Smooth muscle cell (in vitro differentiated cells): ENCODE measurements at regions not wholly inside any gene's neighbourhood (a gene's known extent, or its start where the extent isn't known, plus 50 kb on each side); places are given as distances from the start of the nearest gene placed in this dataset.

Experiments used
- DNase-seq: peaks from one replicate; lab custom pipeline; 2025; ENCODE audit not compliant: unreplicated experiment; lab: John Stamatoyannopoulos, UW
- H2AFZ ChIP-seq: fragments of 200-600 bp; sonication (generic); 2 replicates; pipeline ENCODE4 v1.6.0; 2016; ENCODE audit warnings: antibody characterized with exemption, low read depth, mild to moderate bottlenecking
- H3F3A ChIP-seq: fragments of 200-600 bp; sonication (generic); 2 replicates; pipeline ENCODE4 v1.6.0; 2017; ENCODE audit warnings: antibody characterized with exemption, low read depth
- H3K27ac ChIP-seq: fragments of 200-600 bp; sonication (generic); 2 replicates; pipeline ENCODE4 v1.5.1; 2016; ENCODE audit warnings: low read depth, mild to moderate bottlenecking
- H3K27me3 ChIP-seq: fragments of 200-600 bp; sonication (generic); 2 replicates; pipeline ENCODE4 v1.6.1; 2016; ENCODE audit warnings: low read depth, mild to moderate bottlenecking
- H3K36me3 ChIP-seq: fragments of 200-600 bp; sonication (generic); 2 replicates; pipeline ENCODE4 v1.5.1; 2016; ENCODE audit warnings: low read depth
- H3K4me1 ChIP-seq: fragments of 200-600 bp; sonication (generic); 2 replicates; pipeline ENCODE4 v1.5.1; 2016; ENCODE audit warnings: low read depth
- H3K4me2 ChIP-seq: fragments of 200-600 bp; sonication (generic); 2 replicates; pipeline ENCODE4 v1.6.0; 2016; ENCODE audit warnings: mild to moderate bottlenecking
- H3K4me3 ChIP-seq: fragments of 200-600 bp; sonication (generic); 2 replicates; pipeline ENCODE4 v1.5.1; 2016; ENCODE audit warnings: mild to moderate bottlenecking
- H3K79me2 ChIP-seq: fragments of 200-600 bp; sonication (generic); 2 replicates; pipeline ENCODE4 v1.6.0; 2016; ENCODE audit warnings: low read depth, mild to moderate bottlenecking
- H3K9ac ChIP-seq: fragments of 200-600 bp; sonication (generic); 2 replicates; pipeline ENCODE4 v1.6.0; 2016; ENCODE audit warnings: low read depth
- H3K9me3 ChIP-seq: fragments of 200-600 bp; sonication (generic); replicated peaks from 2 replicates; pipeline ENCODE4 v1.5.1; 2016; ENCODE audit warnings: low read depth
- H4K20me1 ChIP-seq: fragments of 200-600 bp; sonication (generic); 2 replicates; pipeline ENCODE4 v1.6.0; 2016; ENCODE audit warnings: low read depth
- WGBS: methylation state at CpG from one replicate; pipeline ENCODE4 v1.1.7; 2016; ENCODE audit warnings: low lambda C conversion rate; 5-methylcytosine and 5-hydroxymethylcytosine counted together
- TF ChIP-seq, protein P1 (sequence below): fragments of 200-600 bp; sonication (generic); IDR thresholded peaks from 2 replicates; pipeline ENCODE4 v1.5.1; 2017; ENCODE audit warnings: borderline replicate concordance, mild to moderate bottlenecking, antibody characterized with exemption; ENCODE audit not compliant: insufficient read depth, poor library complexity, severe bottlenecking

DNA sequence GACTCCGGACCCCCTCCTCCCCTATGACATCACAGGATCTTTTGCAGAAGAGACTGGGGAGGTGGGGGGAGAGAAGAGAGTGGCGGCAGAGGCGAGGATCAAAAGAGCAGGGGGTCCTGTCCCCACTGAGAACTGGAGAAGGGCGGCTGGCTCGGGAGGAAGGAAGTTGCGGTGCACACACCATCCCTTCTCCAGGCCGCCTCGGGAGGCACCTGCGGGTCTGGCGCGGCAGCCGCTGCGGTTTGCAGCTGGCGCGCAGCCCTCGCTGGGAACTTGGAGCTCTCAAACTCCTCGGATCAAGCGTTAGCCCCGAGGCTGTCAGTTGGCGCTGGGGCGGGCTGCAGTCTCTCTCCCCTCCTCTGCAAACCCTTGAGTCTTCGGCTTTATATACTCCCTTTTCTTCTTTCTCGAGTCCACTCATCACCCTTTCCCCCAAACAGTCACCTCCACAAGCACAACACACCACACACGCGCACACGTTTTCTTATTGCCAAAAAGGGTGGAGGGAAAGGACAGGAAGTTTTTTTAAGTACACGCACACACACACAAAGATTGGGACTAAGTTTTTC is 180.7 kb downstream of the TBXT start:
- Histone ChIP-seq H3K27ac (no peak overlapping the region), H3K9ac (no peak overlapping the region), H4K20me1 (no peaks in the 10 kb centered on the region), H3K79me2 (no peaks in the 10 kb centered on the region), H3K4me2 (peak overlapping the region; percentile 90), H2AFZ (peak overlapping the region; percentile 81), H3F3A (no peaks in the 10 kb centered on the region), H3K36me3 (no peaks in the 10 kb centered on the region), H3K4me3 (peak overlapping the region; percentile 51), H3K4me1 (peaks cover 4% of the 10 kb centered on the region), H3K9me3 (no peaks in the 10 kb centered on the region), H3K27me3 (peaks cover 81% of the 10 kb centered on the region)
- WGBS: 2% methylated on average over 24 of the region's 27 CpGs
- DNase-seq: no peak
- TF ChIP-seq, protein P1, sequence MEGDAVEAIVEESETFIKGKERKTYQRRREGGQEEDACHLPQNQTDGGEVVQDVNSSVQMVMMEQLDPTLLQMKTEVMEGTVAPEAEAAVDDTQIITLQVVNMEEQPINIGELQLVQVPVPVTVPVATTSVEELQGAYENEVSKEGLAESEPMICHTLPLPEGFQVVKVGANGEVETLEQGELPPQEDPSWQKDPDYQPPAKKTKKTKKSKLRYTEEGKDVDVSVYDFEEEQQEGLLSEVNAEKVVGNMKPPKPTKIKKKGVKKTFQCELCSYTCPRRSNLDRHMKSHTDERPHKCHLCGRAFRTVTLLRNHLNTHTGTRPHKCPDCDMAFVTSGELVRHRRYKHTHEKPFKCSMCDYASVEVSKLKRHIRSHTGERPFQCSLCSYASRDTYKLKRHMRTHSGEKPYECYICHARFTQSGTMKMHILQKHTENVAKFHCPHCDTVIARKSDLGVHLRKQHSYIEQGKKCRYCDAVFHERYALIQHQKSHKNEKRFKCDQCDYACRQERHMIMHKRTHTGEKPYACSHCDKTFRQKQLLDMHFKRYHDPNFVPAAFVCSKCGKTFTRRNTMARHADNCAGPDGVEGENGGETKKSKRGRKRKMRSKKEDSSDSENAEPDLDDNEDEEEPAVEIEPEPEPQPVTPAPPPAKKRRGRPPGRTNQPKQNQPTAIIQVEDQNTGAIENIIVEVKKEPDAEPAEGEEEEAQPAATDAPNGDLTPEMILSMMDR: no peak

- peak overlapping the region; percentile 51 for H3K4me3 ChIP-seq
- H3K27me3 ChIP-seq: peaks cover 80% of the 10 kb centered on the region
- H3K79me2 ChIP-seq: no peaks in the 10 kb centered on the region
- no peaks in the 10 kb centered on the region for H3K9me3 ChIP-seq
- peak overlapping the region; percentile 90 for H3K4me2 ChIP-seq
- no peaks in the 10 kb centered on the region for H3F3A ChIP-seq
- no peaks in the 10 kb centered on the region for H3K36me3 ChIP-seq
- no peak overlapping the region for H2AFZ ChIP-seq
- no peak overlapping the region for H3K9ac ChIP-seq
- H3K4me1 ChIP-seq: peaks cover 4% of the 10 kb centered on the region
- H4K20me1 ChIP-seq: no peaks in the 10 kb centered on the region
- H3K27ac ChIP-seq: no peak overlapping the region
- TF ChIP-seq, protein P1: no peak
- 11% methylated on average over 7 of the region's 8 CpGs for WGBS
- DNase-seq: no peak
Measured at GRCh38 chr6:165986311-165986913, 181.2 kb downstream of the TBXT start.

DNA sequence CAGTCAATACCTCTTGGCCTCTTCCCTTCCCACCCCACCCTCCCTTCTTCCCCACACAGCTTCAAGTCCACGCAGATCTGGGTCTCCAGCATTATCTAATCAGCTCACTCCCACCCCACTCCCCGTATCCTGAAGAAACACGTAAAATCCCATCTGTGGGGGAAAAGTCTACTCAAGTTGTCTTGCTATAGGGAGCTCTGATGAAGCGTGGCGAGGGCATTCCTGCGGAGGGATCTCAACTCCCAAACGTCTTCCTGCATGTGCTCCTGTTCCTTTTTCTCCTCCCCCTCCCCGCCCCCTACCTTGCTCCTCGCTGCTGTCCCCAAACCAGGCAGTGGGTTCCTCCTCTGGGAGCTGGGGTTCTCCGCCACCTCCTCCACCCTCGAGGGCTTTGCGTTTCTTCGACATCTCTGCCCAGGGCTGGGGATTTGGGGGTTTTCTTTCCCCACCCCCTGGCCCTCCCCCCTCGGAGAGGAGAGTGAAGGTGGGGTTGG is 181.8 kb downstream of the TBXT start:
- Histone ChIP-seq H3F3A (no peaks in the 10 kb centered on the region), H3K27me3 (peaks cover 82% of the 10 kb centered on the region), H2AFZ (no peak overlapping the region), H3K36me3 (no peaks in the 10 kb centered on the region), H4K20me1 (no peaks in the 10 kb centered on the region), H3K4me1 (peaks cover 4% of the 10 kb centered on the region), H3K27ac (no peak overlapping the region), H3K79me2 (no peaks in the 10 kb centered on the region), H3K9ac (no peak overlapping the region), H3K4me2 (peak overlapping the region; percentile 90), H3K9me3 (no peaks in the 10 kb centered on the region), H3K4me3 (peak overlapping the region; percentile 51)
- TF ChIP-seq, protein P1: no peak
- WGBS: 6% methylated on average over 7 of the region's 14 CpGs
- DNase-seq: no peak
